PC-3 (cell line): ENCODE measurements at regions not wholly inside any gene's neighbourhood (a gene's known extent, or its start where the extent isn't known, plus 50 kb on each side); places are given as distances from the start of the nearest gene placed in this dataset.

Experiments used
- EZH2 ChIP-seq: fragments of 300-600 bp; sonication (generic); IDR thresholded peaks from one replicate; pipeline ENCODE4 v1.6.1; 2017; ENCODE audit warnings: antibody characterized with exemption, mild to moderate bottlenecking, low read length; ENCODE audit not compliant: unreplicated experiment
- EZH2phosphoT487 ChIP-seq: fragments of 300-600 bp; sonication (generic); IDR thresholded peaks from 2 replicates; pipeline ENCODE4 v1.6.1; 2018; ENCODE audit warnings: mild to moderate bottlenecking, antibody characterized with exemption, low read length, borderline replicate concordance
- TF ChIP-seq, protein P1 (sequence below): fragments of 300-600 bp; sonication (generic); conservative IDR thresholded peaks from 2 replicates; pipeline ENCODE4 v1.5.1; 2017; ENCODE audit warnings: antibody characterized with exemption, low read depth, mild to moderate bottlenecking, low read length

DNA sequence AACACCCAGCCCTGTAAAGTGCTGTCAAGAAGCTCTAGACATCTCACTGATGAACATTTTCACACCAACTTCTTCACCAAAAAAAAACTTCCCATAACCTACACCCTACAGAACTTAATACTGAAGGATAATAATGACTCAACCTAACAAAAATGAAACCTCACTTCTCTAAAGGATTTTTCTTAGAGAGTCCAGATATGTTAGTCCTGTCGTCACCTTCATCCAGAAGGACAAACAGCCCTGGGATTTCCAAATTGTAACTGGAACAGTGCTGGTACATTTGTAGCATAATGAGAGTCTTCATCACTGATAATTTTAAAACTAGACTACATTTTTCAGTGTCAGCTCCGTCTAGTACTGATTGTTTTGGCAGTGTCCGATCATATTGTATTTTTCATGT is 528.6 kb upstream of the CELF2 start:
- TF ChIP-seq EZH2phosphoT487 (no peak), EZH2 (no peak)
- TF ChIP-seq, protein P1, sequence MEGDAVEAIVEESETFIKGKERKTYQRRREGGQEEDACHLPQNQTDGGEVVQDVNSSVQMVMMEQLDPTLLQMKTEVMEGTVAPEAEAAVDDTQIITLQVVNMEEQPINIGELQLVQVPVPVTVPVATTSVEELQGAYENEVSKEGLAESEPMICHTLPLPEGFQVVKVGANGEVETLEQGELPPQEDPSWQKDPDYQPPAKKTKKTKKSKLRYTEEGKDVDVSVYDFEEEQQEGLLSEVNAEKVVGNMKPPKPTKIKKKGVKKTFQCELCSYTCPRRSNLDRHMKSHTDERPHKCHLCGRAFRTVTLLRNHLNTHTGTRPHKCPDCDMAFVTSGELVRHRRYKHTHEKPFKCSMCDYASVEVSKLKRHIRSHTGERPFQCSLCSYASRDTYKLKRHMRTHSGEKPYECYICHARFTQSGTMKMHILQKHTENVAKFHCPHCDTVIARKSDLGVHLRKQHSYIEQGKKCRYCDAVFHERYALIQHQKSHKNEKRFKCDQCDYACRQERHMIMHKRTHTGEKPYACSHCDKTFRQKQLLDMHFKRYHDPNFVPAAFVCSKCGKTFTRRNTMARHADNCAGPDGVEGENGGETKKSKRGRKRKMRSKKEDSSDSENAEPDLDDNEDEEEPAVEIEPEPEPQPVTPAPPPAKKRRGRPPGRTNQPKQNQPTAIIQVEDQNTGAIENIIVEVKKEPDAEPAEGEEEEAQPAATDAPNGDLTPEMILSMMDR = no peak
